GM03348 (cell line): ENCODE measurements at regions not wholly inside any gene's neighbourhood (a gene's known extent, or its start where the extent isn't known, plus 50 kb on each side); places are given as distances from the start of the nearest gene placed in this dataset.
"Not testable (repeated sequence)": the region's sequence is repeated elsewhere in the genome, so short reads cannot be mapped to it uniquely, and the experiment has no call there.

Source experiments
- DNase-seq: peaks from one replicate; pipeline ENCODE4 v3.0.0; 2012; ENCODE audit warnings: low spot score

GRCh38 chr2:166831930-166832329, 56.4 kb upstream of the XIRP2 start:
- DNase-seq = no peak

GRCh38 chr2:166825914-166826313, 62.4 kb upstream of the XIRP2 start:
- DNase-seq = no peak

GRCh38 chr2:166814335-166814734, 73.9 kb upstream of the XIRP2 start:
- no peak for DNase-seq

- no peak for DNase-seq
Observed at GRCh38 chr2:166812166-166812891, 76.0 kb upstream of the XIRP2 start.

- no peak for DNase-seq
Observed at GRCh38 chr2:166805753-166806152, 82.5 kb upstream of the XIRP2 start.

- DNase-seq = no peak
Observed at GRCh38 chr2:166803373-166804000, 84.8 kb upstream of the XIRP2 start.

GRCh38 chr2:166802475-166802874, 85.8 kb upstream of the XIRP2 start:
- no peak for DNase-seq

GRCh38 chr2:166792808-166793207, 95.5 kb upstream of the XIRP2 start:
- no peak for DNase-seq

- DNase-seq = no peak
Observed at GRCh38 chr2:166786707-166787106, 101.6 kb upstream of the XIRP2 start.

GRCh38 chr2:166784296-166784946, 103.9 kb upstream of the XIRP2 start:
- no peak for DNase-seq

GRCh38 chr2:166775176-166775575, 113.1 kb upstream of the XIRP2 start:
- DNase-seq = no peak

GRCh38 chr2:166773308-166773949, 114.9 kb upstream of the XIRP2 start:
- DNase-seq = no peak

GRCh38 chr2:166768393-166769123, 119.7 kb upstream of the XIRP2 start:
- no peak for DNase-seq

GRCh38 chr2:166766769-166767322, 121.4 kb upstream of the XIRP2 start:
- DNase-seq = not testable (repeated sequence)

GRCh38 chr2:166766220-166766619, 122.1 kb upstream of the XIRP2 start:
- no peak for DNase-seq

- DNase-seq = no peak
Observed at GRCh38 chr2:166765141-166765540, 123.1 kb upstream of the XIRP2 start.

GRCh38 chr2:166764702-166765101, 123.6 kb upstream of the XIRP2 start:
- DNase-seq = no peak

- no peak for DNase-seq
Observed at GRCh38 chr2:166764216-166764615, 124.1 kb upstream of the XIRP2 start.

- no peak for DNase-seq
Observed at GRCh38 chr2:166762746-166763145, 125.5 kb upstream of the XIRP2 start.

- DNase-seq = no peak
Observed at GRCh38 chr2:166758956-166759355, 129.3 kb upstream of the XIRP2 start.

- no peak for DNase-seq
Observed at GRCh38 chr2:166750624-166751023, 137.7 kb upstream of the XIRP2 start.

- DNase-seq = not testable (repeated sequence)
Observed at GRCh38 chr2:166744117-166744516, 144.2 kb upstream of the XIRP2 start.
